Activated CD8-positive, alpha-beta memory T cell treated with anti-CD3 and anti-CD28 coated beads for 1 hour (primary cell): ENCODE measurements at regions not wholly inside any gene's neighbourhood (a gene's known extent, or its start where the extent isn't known, plus 50 kb on each side); places are given as distances from the start of the nearest gene placed in this dataset.

Source experiments
- DNase-seq, 2 donors: peaks; one replicate each; pipeline ENCODE4 v3.0.0-alpha.2; 2020; ENCODE audit warnings: low read depth in 1 of 2; ENCODE audit errors: extremely low read depth in 1 of 2

DNA sequence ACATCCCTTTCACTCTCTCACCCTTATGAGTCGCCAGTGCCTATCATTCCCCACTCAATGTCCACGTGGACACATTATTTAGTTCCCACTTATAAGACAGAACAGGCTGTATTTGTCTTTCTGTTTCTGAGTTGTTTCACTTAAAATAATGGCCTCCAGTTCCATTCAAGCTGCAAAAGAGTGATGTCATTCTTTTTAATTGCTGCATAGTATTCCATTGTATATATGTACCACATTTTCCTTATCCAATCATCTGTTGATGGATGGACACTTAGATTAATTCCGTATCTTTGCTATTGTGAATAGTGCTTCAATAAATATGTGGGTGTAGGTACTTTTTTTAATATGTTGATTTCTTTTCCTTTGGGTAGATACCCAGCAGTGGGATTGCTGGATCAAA, 79.1 kb downstream of the ZNF365 start:
- no peak for DNase-seq

DNA sequence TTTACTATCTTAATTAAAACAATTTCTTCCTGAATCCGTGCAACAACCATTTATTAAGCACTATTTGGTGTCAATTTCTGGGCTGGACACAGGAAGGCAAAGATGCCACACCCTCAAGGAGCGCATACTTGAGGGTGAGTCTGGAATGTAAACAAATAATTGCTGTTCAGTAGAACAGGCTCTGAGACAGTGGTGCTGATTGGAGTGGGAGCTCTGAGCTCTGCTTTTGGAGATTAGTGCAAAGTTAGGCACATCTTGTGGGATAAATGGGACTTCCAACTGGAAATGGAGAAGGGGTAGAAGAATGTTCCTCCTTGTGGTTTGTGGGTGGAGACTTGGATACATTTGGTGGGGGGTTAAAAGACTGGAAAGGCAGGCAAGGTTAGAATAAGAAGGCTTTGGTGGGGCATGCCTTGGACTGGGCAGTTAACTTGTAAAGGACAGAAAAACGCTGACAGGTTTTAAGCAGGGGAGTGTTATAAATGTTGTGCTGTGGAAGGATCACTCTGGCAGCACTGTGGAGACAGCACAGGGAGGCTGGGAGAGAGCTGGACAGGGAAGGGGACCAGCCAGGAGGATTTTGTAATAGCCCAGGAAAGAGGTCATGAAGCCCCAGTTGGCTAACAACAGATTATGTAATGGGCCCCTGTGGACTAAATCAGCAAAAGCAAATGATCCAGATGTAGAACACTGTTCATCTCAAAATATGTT, 80.7 kb downstream of the ZNF365 start:
- no peak for DNase-seq

DNA sequence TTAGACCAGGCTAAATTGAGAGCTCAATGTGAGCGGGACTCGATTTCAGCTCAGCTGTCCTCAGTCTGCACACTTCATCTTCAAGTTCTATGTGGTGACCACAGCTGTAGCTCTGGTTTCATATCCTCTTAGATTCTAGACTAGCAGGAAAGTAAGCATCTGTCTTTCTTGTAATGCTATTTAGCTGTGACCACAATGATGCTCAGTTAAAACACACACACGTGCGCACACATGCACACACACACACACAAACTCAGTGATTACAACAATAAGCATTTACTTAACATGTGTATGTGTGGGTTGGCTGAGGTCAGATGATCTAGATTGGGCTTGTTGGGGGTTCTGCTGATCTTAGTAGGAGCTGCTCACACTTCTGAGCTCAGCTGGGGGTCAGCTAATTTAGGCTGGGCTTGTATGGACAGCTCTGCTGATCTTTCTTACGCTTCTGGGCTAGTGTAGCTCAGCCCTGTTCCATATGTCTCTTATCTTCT, 82.5 kb downstream of the ZNF365 start:
- no peak for DNase-seq

DNA sequence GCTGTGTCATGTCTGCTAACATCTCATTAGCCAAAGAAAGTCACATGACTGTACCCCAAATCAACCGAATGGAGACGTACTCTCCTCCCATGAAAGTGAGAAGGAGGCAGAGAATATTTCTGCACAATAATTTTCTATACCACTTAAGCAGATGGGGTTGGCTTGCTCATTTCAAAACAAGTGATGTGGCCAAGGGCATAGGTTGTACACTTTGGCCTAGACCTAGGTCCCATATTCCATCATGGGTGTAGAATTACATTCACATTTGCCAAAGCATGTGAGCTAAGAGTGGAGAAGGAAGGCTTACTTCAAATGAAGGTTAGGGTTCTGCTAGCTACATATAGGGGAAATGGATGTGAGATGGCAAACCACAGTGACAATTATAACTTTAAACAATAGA, 83.0 kb downstream of the ZNF365 start:
- no peak for DNase-seq

DNA sequence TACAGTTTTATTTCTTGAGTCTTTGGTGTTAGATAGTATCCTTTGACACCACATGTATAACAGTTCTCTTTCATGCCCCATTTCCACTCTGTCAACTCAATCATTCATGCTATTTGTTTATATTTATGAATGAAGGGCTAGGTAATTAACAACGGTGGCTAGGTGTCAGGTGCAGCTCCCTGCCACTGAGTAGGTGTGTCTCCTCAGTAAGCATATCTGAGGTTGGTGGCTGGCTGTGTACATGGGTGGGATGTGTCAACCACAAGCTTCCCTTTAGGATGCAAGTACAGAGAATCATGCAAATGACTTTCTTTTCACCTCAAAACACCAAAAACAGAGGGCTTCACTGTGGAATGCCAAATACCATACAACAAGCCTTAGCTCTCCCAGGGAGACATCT, 83.4 kb downstream of the ZNF365 start:
- DNase-seq = no peak

DNA sequence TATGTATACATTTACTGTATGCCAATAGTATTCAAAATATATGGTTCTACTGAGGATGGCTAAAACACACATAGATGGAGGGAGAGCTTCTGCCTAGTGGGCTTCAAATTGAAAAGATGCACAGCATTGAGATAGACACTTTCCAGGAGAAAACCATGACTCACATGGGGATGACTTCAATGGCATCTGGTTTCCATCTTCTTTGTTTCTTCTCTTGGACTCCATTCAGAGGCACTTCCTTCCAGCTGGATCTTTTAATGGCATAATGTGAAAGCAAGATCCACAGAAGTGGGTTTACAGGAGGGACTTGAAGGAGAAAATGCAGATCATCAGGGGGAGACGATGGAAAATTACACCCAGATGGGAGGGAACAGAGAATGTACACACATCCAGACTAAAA, 84.9 kb downstream of the ZNF365 start:
- DNase-seq = no peak

DNA sequence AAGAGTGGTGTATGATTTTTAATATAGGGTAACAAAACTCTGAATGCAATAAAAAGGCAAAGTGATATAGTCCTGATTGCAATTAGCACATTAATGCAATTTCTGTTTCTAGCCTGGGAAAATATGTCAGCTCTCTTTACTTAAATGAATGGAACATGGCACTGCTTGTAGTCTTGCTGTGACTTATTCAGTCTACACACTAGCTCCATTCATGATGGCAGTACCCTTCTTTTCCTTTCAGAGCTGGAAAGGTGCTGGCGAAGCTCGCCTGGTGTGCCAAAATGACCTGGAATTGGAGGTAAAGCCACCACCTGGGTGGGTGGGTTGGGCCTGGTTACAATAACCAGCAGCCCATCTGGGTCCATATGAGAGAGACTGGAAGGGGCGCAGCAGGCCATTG, 85.3 kb downstream of the ZNF365 start:
- DNase-seq = no peak

DNA sequence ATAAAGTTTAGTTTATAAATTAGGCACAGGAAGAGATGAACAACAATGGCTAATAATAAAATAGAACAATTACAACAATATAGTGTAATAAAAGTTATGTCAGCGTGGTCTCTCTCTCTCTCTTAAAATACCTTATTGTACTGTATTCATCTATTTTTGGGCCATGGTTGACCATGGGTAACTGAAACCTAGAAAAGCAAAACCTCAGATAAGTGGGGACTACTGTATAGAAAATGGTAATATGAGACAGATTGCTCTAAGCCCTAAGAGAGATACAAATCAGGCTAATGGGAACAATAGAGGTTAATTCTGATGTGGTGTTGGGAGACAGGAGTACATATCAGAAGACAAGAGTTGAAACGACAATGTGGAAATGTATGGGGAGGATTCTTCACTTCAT, 86.2 kb downstream of the ZNF365 start:
- no peak for DNase-seq

DNA sequence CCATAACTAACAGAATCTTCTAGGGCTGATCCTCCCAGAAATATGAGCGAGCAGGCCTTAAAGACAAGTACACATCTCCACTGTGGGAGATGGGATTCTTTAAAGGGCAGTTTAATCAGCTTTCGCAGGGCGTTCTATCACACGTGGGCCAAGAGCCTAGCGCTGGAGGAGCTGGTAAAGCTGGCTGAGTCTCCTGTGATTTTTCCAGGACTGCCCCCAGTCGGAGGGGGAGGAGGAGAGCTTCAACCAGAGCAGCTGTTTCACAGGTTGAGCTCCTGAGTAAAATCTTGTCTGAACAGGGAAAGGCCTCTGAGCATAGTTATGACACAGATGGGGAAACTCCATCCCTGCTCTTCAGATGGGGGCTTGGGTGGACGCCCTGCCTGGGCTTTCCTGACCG, 87.0 kb downstream of the ZNF365 start:
- no peak for DNase-seq

DNA sequence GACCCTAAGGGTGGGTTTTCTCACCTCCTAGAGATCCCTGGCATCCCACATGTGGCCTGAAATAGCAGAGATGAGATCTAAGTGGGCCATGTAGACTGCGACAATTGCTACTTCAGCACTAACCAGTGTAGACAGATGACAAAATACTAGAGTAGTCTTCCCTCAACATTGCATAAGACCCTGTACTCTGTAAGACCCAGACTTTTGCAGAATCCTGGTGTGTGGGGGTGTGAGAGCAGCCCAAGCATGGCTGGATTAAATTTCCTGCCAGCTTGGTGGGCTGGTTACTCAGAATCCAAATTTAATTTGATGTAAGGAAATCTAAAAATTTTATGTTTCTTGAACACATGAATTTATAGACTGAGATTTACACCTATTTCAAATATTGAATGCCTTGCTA, 88.3 kb downstream of the ZNF365 start:
- no peak for DNase-seq

DNA sequence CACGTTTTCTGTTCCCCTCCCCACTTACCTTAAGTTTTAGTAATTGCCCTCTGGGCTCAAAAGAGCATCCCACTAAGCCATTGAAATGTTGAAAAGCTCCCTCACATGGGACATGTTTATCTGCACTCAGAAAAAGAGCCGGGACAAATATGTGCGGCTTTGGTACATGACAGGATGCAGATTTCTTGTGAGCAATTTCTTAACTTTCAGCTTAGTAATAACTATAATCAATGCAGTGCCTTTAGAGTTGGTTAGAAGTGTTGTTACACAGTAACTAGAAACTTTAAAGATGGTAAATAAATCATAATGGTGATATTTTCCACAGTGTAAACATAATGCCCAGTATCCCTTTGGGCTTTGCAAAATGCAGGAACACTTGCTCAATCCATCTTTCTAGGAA, 89.2 kb downstream of the ZNF365 start:
- DNase-seq = no peak

DNA sequence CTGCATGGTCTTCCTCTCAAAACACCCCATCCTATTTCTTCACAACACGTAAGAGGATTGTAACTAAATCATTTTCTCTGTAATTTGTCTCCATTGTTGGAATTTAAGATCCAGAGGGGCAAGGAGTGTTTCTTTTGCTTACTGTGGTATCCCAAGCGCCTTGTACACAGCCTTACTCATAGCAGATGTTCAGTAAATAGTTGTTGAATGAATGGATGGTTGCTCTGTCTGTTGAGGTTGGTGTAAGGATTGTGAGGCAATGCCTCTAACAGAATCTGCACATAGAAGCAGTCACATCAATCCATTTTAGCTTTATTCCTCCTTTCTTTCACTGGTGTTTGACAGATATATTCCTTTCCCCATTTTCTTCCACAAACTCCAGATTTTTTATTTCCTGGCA, 90.1 kb downstream of the ZNF365 start:
- DNase-seq = no peak

DNA sequence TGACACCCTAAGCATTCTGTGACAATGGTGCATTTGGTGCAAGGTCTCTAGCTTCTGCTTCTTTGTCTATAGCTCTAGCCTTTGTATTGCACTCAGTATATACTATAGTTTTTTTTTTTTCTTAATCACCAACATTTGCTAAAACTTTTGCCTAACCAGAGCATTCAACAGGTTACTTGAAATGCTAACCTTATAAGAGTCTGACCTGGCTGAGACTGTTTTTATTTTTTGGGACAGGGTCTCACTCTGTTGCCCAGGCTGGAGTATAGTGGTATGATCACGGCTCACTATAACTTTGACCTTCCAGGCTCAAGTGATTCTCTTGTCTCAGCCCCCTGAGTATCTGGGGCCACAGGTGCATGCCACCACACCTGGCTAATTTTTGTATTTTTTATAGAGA, 92.4 kb downstream of the ZNF365 start:
- DNase-seq = no peak

DNA sequence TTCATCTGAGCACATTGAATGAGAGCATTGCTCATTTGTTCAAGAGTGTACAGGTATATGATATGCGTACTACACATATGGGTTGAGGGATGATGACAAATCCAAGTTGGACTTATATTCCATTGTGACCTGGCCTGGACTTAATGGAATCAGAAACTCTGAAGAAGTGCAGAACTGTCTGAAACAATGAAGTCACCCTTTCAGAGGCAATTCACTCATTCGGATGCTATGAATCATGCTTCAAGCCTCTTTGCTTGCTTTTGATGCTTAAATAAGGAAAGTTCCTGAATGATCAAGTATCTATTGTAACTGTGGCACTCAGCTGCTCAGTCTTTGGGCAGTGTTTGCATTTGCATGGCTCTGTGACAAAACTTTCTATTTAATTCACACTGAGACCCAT, 93.4 kb downstream of the ZNF365 start:
- no peak for DNase-seq

DNA sequence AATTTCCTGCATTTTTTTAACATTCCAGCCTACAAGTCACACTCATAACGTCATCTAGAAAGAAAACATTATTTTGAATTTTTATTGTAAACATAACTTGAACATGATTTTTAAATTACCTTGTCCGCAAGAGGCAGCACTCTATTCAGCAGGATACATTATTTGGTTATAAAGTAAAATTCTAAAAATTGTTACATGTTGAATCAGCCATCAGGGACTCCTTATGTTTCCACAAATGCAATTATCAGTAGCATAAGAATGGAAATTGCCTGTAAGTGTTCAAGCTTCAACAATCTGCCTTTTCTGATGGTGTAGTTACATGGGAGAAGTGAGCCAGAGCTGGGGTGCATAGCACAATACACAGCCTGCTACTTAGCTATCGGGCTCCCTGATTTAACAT, 97.5 kb downstream of the ZNF365 start:
- no peak for DNase-seq

DNA sequence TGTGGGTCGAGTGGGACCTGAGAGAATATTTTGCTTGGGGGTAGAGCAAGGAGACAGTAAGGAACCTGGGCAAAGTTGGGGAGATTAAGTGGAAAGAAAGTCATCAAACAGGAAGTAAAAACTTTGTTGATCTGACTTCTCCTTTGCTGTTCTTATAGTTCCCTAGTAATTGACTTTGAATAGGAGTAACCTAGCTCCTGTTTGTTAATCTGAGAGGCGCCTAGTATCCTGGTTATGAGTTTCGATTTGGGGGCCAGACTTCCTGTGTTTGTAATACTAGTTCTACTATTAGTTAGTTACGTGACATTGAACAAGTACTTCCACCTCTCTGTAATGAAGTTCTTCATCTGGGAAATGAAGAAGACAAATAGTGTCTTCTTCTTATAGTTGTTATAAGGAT, 99.1 kb downstream of the ZNF365 start:
- no peak for DNase-seq

DNA sequence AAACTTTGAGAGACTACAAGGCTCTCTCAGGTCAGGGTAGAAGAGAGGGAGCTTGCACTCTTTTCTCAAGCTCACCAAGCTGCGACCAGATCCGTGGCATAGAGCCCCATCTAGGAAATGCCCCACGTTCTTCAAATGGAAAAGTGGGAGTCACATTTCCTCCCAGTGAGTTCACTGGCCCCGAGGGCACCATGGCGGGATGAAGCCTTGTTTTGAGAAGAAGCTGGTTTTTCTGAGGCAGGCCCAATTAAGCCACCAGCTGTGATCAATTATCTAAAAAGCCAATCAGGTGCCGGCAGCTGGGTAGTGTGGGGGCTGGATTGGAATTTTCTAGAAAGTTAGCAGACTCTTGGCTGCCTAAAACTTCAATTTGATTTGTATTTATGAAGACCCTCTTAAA, 101.4 kb downstream of the ZNF365 start:
- DNase-seq = no peak

DNA sequence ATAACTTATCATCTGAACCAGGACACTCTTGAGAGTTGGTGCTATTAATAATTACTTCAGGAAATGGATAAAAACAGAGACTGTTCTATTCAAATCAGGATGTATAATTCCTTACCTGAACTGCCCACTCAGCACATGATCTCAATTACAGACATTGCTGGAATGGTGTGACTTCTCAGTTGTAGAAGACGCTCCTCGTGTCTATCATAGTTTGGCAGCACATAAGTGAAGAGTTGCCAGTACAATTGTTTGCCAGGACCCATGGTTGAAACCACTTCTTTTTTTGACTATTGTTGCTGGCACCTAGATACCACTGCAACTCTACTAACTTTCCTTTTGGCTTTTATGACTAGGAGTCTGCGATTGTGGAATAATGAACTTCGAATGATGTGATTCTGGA, 105.4 kb downstream of the ZNF365 start:
- no peak for DNase-seq

DNA sequence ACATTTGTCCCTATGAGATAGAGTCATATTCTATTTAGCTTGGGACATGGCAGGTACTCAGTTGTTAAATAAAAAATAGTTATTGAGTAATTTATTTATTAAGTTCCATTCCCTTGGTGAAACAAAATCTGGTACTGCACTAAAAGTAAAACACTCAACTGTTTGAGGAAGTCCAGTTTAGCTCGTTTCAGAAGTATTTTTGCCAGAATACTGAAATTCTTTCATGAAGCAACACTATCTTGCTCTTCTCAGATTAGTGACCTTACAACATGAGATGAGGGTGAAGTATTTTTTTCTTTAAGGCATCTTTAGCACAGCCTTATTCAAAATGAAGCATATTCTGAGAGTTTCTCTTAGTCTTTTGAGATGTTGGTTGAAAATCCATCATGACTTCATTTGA, 106.0 kb downstream of the ZNF365 start:
- DNase-seq = no peak

DNA sequence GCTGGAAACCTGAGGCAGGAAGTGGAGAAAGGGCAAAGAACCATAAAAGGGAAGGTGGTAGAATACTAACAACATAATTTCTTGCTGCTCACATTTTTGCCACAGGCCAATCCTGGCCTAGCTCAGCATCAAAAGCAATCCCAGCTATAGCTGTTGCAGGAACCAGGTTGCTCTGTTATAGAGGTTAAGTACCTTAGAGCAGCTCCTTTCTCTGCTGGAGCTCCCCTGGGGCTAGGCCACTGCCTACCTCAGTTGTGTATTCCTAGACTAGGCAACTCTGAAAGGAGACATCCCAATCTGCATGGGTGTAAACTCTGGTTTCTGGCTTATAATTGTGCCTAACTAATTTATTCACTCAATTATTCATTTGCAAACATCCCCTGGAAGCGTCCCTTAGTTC, 108.4 kb downstream of the ZNF365 start:
- no peak for DNase-seq

DNA sequence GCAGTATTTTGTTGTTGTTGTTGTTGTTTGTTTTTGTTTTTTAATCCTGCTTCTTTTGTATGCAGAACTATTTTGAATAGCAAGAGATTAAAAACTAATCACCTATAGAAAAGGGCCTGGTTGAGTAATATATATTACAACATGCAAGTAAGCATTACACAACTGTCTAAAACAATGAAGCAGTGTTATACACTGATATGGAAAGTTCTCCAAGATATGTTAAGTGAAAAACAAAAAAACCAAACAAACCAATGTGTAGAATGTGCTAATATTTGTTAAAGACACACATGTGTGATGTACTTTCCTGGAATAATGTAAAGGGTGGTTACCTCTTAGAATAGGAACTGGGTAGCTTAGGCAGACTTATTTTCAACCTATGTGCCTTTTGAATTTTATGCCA, 117.4 kb downstream of the ZNF365 start:
- DNase-seq = no peak

DNA sequence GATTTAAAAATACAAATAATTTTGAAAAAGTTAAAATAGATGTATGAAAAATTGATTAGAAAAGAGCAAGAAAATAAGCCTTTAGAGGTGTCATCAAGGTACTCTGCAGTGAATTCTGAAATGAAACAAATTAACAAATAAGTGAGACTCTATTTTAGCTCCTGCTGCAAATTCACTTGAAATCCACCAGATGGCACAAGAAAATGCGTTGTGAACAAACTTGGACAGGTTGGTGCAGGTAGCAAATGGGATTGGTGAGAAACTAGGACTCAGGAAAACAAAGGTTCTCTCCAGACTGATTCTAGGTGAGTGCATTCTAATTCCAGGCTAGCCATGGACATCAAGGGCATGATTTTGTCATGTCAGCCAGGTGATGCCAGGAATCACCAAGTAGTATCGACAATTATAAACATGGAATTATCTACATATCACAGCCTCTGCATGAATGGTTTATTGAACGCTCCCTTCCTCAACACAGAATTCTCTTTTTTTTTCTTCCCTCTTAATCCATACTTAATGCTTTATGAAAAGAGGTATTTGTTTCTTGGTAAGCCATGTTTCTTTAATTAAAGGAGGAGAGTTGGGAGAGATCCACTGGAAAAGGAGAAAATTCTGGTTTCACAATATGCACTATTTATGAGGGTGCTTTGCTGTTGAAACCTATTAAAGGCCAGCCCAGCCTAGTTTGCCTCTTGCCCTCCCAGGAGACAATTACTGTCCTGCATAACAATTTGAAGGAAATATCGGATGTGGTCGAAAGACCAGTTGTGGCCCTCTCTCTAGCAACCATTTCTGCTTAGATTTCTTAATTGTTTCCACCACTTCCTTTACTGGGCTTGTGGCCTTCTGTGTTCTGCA, 118.1 kb downstream of the ZNF365 start:
- DNase-seq = no peak

DNA sequence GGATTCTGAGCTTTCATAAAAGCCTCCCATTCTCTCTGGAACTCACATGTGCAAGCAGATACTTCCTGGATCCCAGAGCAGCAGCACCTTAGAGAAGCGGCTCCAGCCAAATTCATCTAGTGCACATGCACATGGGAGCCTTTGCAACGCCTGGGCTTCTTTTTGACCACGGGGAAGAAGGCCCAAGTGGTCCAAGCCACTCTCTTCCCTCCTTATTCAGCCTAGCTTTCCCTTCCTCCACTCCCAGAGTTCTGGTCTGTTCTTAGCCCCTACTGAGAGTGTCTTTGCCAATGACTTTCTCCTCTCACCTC, 118.7 kb downstream of the ZNF365 start:
- DNase-seq = no peak
